HepG2 (cell line): ENCODE measurements at regions not wholly inside any gene's neighbourhood (a gene's known extent, or its start where the extent isn't known, plus 50 kb on each side); places are given as distances from the start of the nearest gene placed in this dataset.

Experiments used
- ATAC-seq: fragments of 200-7000 bp; cut with Tn5 transposase; 3 replicates; pipeline ENCODE4 v1.9.1; 2020; ENCODE audit warnings: mild to moderate bottlenecking, moderate library complexity
- BruUV-seq: library from RNA; stranded (reverse); fragments of 400-500 nt; replicated peaks from 2 replicates; lab custom pipeline; 2021; lab: Mats Ljungman, UMichigan
- CTCF ChIA-PET: fragments of 300-600 bp; formaldehyde crosslinking; extraction: SDS; loops from one replicate; lab custom pipeline; 2021; ENCODE audit warnings: low total read pairs, inconsistent platforms, low intra/inter-chr PET ratio; lab: Yijun Ruan, JAX
- POLR2A ChIA-PET: fragments of 350-600 bp; sonication (Branson Sonifier 250); formaldehyde crosslinking; loops from one replicate; lab custom pipeline; 2020; ENCODE audit warnings: antibody characterized with exemption, inconsistent platforms; lab: Yijun Ruan, JAX
- DNase-seq: peaks from one replicate; pipeline ENCODE4 v3.0.0-alpha.2; 2015; ENCODE audit warnings: low spot score
- FAIRE-seq: peaks from 3 replicates; lab custom pipeline; 2011; peaks lifted over from hg19 to GRCh38; lab: Jason Lieb, UNC
- H2AFZ ChIP-seq: one replicate; pipeline ENCODE4 v1.6.1; 2011; ENCODE audit warnings: low read length, inconsistent platforms
- H3K27ac ChIP-seq: fragments of 300-600 bp; 3 replicates; pipeline ENCODE4 v1.8.0; 2011; ENCODE audit warnings: mixed run types, mild to moderate bottlenecking, mixed read lengths, low read length, inconsistent platforms; ENCODE audit not compliant: insufficient read depth; ENCODE audit errors: extremely low read length
- H3K27me3 ChIP-seq, 2 experiments: fragments of 200-600 bp in 1 of 2; 2 replicates in 1 of 2; 3 replicates in 1 of 2; pipeline versions ENCODE4 v1.6.0 to v1.8.0; 2011; ENCODE audit warnings: low read length in 2 of 2, mild to moderate bottlenecking in 2 of 2, moderate library complexity in 2 of 2, inconsistent platforms in 1 of 2; ENCODE audit not compliant: insufficient read depth in 2 of 2, control insufficient read depth in 1 of 2
- H3K36me3 ChIP-seq, 2 experiments: fragments of 200-600 bp in 1 of 2; replicated peaks in 1 of 2; 2 replicates in 1 of 2; 3 replicates in 1 of 2; pipeline versions ENCODE4 v1.5.1 to v1.8.0; 2011; ENCODE audit warnings: low read length in 2 of 2, inconsistent platforms in 1 of 2; ENCODE audit not compliant: insufficient read depth in 2 of 2, control insufficient read depth in 1 of 2
- H3K4me1 ChIP-seq: 2 replicates; pipeline ENCODE4 v1.5.1; 2012; ENCODE audit warnings: low read length, inconsistent platforms; ENCODE audit not compliant: insufficient read depth
- H3K4me2 ChIP-seq: 2 replicates; pipeline ENCODE4 v1.6.0; 2011; ENCODE audit warnings: low read depth, low read length, inconsistent platforms
- H3K4me3 ChIP-seq, 3 experiments: fragments of 200-600 bp in 1 of 3; sonication (generic), shearing (Covaris generic) in 1 of 3; replicated peaks in 1 of 3; 2 replicates each; pipeline ENCODE4 v1.5.1; 2011 to 2016; ENCODE audit warnings: low read length in 3 of 3, inconsistent platforms in 2 of 3, low read depth in 2 of 3, mild to moderate bottlenecking in 2 of 3, control low read depth in 1 of 3, mixed read lengths in 1 of 3; ENCODE audit not compliant: insufficient read depth in 1 of 3
- H3K79me2 ChIP-seq: one replicate; pipeline ENCODE4 v1.6.1; 2011; ENCODE audit warnings: low read length, inconsistent platforms; ENCODE audit not compliant: insufficient read depth
- H3K9ac ChIP-seq: 2 replicates; pipeline ENCODE4 v1.6.0; 2011; ENCODE audit warnings: mild to moderate bottlenecking, low read depth, low read length, inconsistent platforms; ENCODE audit not compliant: insufficient read depth
- H3K9me3 ChIP-seq: 2 replicates; pipeline ENCODE4 v1.5.1; 2012; ENCODE audit warnings: mild to moderate bottlenecking, low read length
- H4K20me1 ChIP-seq: 2 replicates; pipeline ENCODE4 v1.6.0; 2011; ENCODE audit warnings: inconsistent platforms, mild to moderate bottlenecking, low read length, moderate library complexity; ENCODE audit not compliant: insufficient read depth
- ATF2 ChIP-seq: sonication (generic); formaldehyde crosslinking; IDR thresholded peaks from 2 replicates; pipeline ENCODE4 v1.4.0; 2020; ENCODE audit warnings: missing genetic modification reagents
- ATF5 ChIP-seq: sonication (generic); formaldehyde crosslinking; IDR thresholded peaks from 2 replicates; pipeline ENCODE4 v1.4.0; 2020; ENCODE audit warnings: mild to moderate bottlenecking, low read depth, missing genetic modification reagents
- ETV5 ChIP-seq: IDR thresholded peaks from 2 replicates; pipeline ENCODE4 v1.6.1; 2018; ENCODE audit warnings: missing biosample characterization, missing genetic modification reagents, inconsistent platforms, borderline replicate concordance
- FOXA3 ChIP-seq: IDR thresholded peaks from 2 replicates; pipeline ENCODE4 v1.6.1; 2016; ENCODE audit warnings: missing genetic modification reagents, missing compliant biosample characterization
- IKZF5 ChIP-seq: IDR thresholded peaks from 2 replicates; pipeline ENCODE4 v1.6.1; 2018; ENCODE audit warnings: missing genetic modification reagents, mild to moderate bottlenecking, missing compliant biosample characterization
- MAF1 ChIP-seq: sonication (generic); formaldehyde crosslinking; IDR thresholded peaks from 2 replicates; pipeline ENCODE4 v1.5.0; 2020; ENCODE audit warnings: missing genetic modification reagents, borderline replicate concordance
- ZNF747 ChIP-seq: sonication (generic); formaldehyde crosslinking; IDR thresholded peaks from 2 replicates; pipeline ENCODE4 v1.8.1; 2023; ENCODE audit warnings: missing genetic modification reagents, mild to moderate bottlenecking, borderline replicate concordance
- WGBS: methylation state at CpG from one replicate; pipeline ENCODE4 v1.1.6; 2017; ENCODE audit warnings: low lambda C conversion rate; 5-methylcytosine and 5-hydroxymethylcytosine counted together
- in situ Hi-C: cut with HindIII; loops from 2 replicates; pipeline ENCODE4 v1.10.0; 2017; ENCODE audit warnings: low pct_unique_long_range_greater_than_20kb; ENCODE audit not compliant: extremely low pct_ligation_motif_present
- intact Hi-C: fragments of 100-400 bp; cut with micrococcal nuclease; formaldehyde crosslinking; loops from one replicate; pipeline ENCODE4 v1.10.0; 2022; ENCODE audit not compliant: unreplicated experiment

GRCh38 chr13:103953859-103954258 is 887.6 kb upstream of the SLC10A2 start:
- Histone ChIP-seq H3K4me3 (no peak overlapping the region), H3K27me3 (no peaks in the 10 kb centered on the region), H3K27ac (no peak overlapping the region), H3K79me2 (no peaks in the 10 kb centered on the region), H3K36me3 (no peaks in the 10 kb centered on the region), H3K4me1 (no peaks in the 10 kb centered on the region), H4K20me1 (no peaks in the 10 kb centered on the region), H2AFZ (no peak overlapping the region), H3K9ac (no peak overlapping the region), H3K4me2 (no peak overlapping the region), H3K9me3 (peaks cover 47% of the 10 kb centered on the region)
- no peak for FAIRE-seq
- intact Hi-C loops (no loop called here), in situ Hi-C loops (no loop called here)
- ChIA-PET POLR2A (no interaction called here), CTCF (no interaction called here)
- TF ChIP-seq ZNF747 (CRISPR knock-in tag) (no peak), FOXA3 (no peak), IKZF5 (CRISPR knock-in tag) (no peak), ATF5 (no peak), ETV5 (CRISPR knock-in tag) (no peak), MAF1 (CRISPR knock-in tag) (no peak), ATF2 (CRISPR knock-in tag) (no peak)
- DNase-seq, result no peak
- no peak for ATAC-seq
- WGBS, result 7% methylated on average over 5 of the region's 6 CpGs
- BruUV-seq, result no TSS peak
